Transverse colon (tissue), 3 donors: ENCODE measurements at regions not wholly inside any gene's neighbourhood (a gene's known extent, or its start where the extent isn't known, plus 50 kb on each side); places are given as distances from the start of the nearest gene placed in this dataset.

Experiments
- EP300 ChIP-seq: sonication (generic); formaldehyde crosslinking; IDR thresholded peaks from one replicate; pipeline ENCODE4 v1.6.1; 2017; ENCODE audit warnings: antibody characterized with exemption, low read depth
- TF ChIP-seq, protein P1 (sequence below), 5 experiments: fragments of 200-600 bp in 3 of 5; fragments of 450-650 bp in 2 of 5; sonication (generic) in 3 of 5; IDR thresholded peaks; 1 replicate in 2 of 5; 2 replicates in 3 of 5; pipeline ENCODE4 v1.5.1; 2016 to 2017; ENCODE audit warnings: antibody characterized with exemption in 5 of 5, inconsistent platforms in 3 of 5, mild to moderate bottlenecking in 2 of 5, moderate library complexity in 1 of 5

DNA sequence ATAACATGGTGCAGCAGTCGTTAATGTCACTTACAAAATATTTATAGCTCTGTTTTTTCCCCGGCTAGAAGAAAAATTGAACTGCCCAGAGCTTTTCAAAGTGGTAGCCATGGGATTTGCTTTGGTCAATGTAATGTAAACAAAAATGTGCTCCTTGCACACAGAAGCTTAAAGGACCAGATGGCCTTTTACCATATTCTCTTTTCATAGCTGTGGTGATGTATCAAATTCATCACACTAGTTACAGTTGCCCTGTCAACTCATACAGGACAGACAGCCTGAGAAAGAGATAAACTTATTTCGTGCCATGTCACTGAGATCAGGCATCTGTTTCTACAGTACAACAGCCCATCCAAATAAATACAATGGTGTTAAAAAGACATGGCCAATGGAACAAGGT is 368.1 kb upstream of the CDH19 start:
- TF ChIP-seq EP300, result no peak
- TF ChIP-seq, protein P1, sequence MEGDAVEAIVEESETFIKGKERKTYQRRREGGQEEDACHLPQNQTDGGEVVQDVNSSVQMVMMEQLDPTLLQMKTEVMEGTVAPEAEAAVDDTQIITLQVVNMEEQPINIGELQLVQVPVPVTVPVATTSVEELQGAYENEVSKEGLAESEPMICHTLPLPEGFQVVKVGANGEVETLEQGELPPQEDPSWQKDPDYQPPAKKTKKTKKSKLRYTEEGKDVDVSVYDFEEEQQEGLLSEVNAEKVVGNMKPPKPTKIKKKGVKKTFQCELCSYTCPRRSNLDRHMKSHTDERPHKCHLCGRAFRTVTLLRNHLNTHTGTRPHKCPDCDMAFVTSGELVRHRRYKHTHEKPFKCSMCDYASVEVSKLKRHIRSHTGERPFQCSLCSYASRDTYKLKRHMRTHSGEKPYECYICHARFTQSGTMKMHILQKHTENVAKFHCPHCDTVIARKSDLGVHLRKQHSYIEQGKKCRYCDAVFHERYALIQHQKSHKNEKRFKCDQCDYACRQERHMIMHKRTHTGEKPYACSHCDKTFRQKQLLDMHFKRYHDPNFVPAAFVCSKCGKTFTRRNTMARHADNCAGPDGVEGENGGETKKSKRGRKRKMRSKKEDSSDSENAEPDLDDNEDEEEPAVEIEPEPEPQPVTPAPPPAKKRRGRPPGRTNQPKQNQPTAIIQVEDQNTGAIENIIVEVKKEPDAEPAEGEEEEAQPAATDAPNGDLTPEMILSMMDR (IDR thresholded peaks at IDR 0.05), result no peak
